Heart left ventricle (tissue), 16 donors: ENCODE measurements at regions not wholly inside any gene's neighbourhood (a gene's known extent, or its start where the extent isn't known, plus 50 kb on each side); places are given as distances from the start of the nearest gene placed in this dataset.
"Not testable (repeated sequence)": the region's sequence is repeated elsewhere in the genome, so short reads cannot be mapped to it uniquely, and the experiment has no call there.

Source experiments
- ATAC-seq, 4 donors: fragments of 200-7000 bp; cut with Tn5 transposase; one replicate each; pipeline ENCODE4 v1.9.1; 2020 to 2022; ENCODE audit warnings: moderate library complexity in 4 of 4, mild to moderate bottlenecking in 3 of 4, moderate number of reproducible peaks in 1 of 4
- DNase-seq, 5 donors: peaks; one replicate each; pipeline ENCODE4 v3.0.0-alpha.2; 2020
- H3K27ac ChIP-seq, 12 donors: fragments of 200-600 bp; sonication (generic) in 4 of 12; one replicate each; pipeline versions ENCODE4 v1.5.0 to v1.8.0; 2016 to 2022; ENCODE audit warnings: mild to moderate bottlenecking in 2 of 12
- H3K27me3 ChIP-seq, 9 donors: fragments of 200-600 bp; sonication (generic) in 2 of 9; one replicate each; pipeline versions ENCODE4 v1.5.1 to v1.8.0; 2016 to 2022; ENCODE audit warnings: mild to moderate bottlenecking in 3 of 9
- H3K36me3 ChIP-seq, 9 donors: fragments of 200-600 bp; sonication (generic) in 2 of 9; one replicate each; pipeline versions ENCODE4 v1.5.0 to v1.8.0; 2018 to 2022; ENCODE audit warnings: mild to moderate bottlenecking in 2 of 9
- H3K4me1 ChIP-seq, 12 donors: fragments of 200-600 bp; sonication (generic) in 4 of 12; one replicate each; pipeline versions ENCODE4 v1.5.0 to v1.8.0; 2016 to 2022; ENCODE audit warnings: mild to moderate bottlenecking in 3 of 12
- H3K4me3 ChIP-seq, 12 donors: fragments of 200-600 bp; sonication (generic) in 4 of 12; one replicate each; pipeline versions ENCODE4 v1.5.0 to v1.8.0; 2017 to 2022; ENCODE audit warnings: mild to moderate bottlenecking in 9 of 12, moderate library complexity in 4 of 12
- H3K9me3 ChIP-seq, 12 donors: fragments of 200-600 bp; sonication (generic) in 4 of 12; one replicate each; pipeline versions ENCODE4 v1.5.0 to v1.8.0; 2016 to 2022; ENCODE audit warnings: mild to moderate bottlenecking in 1 of 12
- CTCF ChIP-seq, 12 donors: fragments of 200-600 bp; sonication (generic) in 4 of 12; IDR thresholded peaks; one replicate each; pipeline versions ENCODE4 v1.5.0 to v1.8.0; 2018 to 2022; ENCODE audit warnings: antibody characterized with exemption in 12 of 12, mild to moderate bottlenecking in 5 of 12
- POLR2A ChIP-seq, 2 donors: fragments of 450-650 bp; IDR thresholded peaks; one replicate each; pipeline ENCODE4 v1.6.1; 2017; ENCODE audit warnings: antibody characterized with exemption in 2 of 2, mild to moderate bottlenecking in 2 of 2, moderate library complexity in 2 of 2
- WGBS, 4 donors: extraction: QIAGEN DNeasy Blood & Tissue Kit in 2 of 4; methylation state at CpG; one replicate each; pipeline versions ENCODE4 v1.1.5 to v1.1.7; 2013 to 2018; 5-methylcytosine and 5-hydroxymethylcytosine counted together
- intact Hi-C, 10 donors: fragments of 100-400 bp; cut with DNase I; formaldehyde crosslinking; loops; one replicate each; pipeline versions ENCODE4 v1.11.1 to v1.14.2; 2022
- donor health status: ischemic (EF 13 %, LVEDD 7.1; RV severe dilation, severe dysfunction).
- donor health status: healthy with polysubstance abuse.
- donor health status: DM: no; HTN: yes; CAD: no.
- donor health status: DM: no; HTN: no; CAD: no.
- donor health status: ischemic (EF 25% LVEDD 6.9; RV normal size, moderate dysfunction).
- donor health status: ischemic (EF 25% LVEDD 5.7; RV mildly dilated, moderate dysfunction).
- donor health status: healthy.
- donor health status: DM: yes; HTN: yes; CAD: no.
- donor health status: ischemic (EF 35%, LVEDD 5.7; RV mildly dilated, moderate dysfunction).
- donor health status: nonischemic (EF 11% LVEDD 7.7; RV severe dilation, severe dysfunction).
- donor health status: DM: yes; HTN: yes; CAD: no.
- donor health status: PGD.
- donor health status: ischemic (EF 29% LVEDD 5.4; RV normal size, mild dysfunction).
- donor health status: nonischemic (EF 23%, LVEDD 6.1; RV moderate dilation, normal function).

GRCh38 chr6:144689503-144690040 is 404.4 kb downstream of the UTRN start:
- Histone ChIP-seq H3K27me3 (no peaks in the 10 kb centered on the region), H3K36me3 (peaks cover 0 to 25% (median 0%) of the 10 kb centered on the region in 9 donors), H3K4me1 (peaks cover 0 to 18% (median 0%) of the 10 kb centered on the region in 12 donors), H3K27ac (no peak overlapping the region), H3K9me3 (peaks cover 0 to 49% (median 15%) of the 10 kb centered on the region in 12 donors), H3K4me3 (no peak overlapping the region)
- TF ChIP-seq POLR2A (IDR thresholded peaks at IDR 0.05), result no peak
- no peak for TF ChIP-seq CTCF (IDR thresholded peaks at IDR 0.05)
- 54 to 87% (median 70%) methylated on average over 1 to 3 of the region's 3 CpGs for WGBS, 4 donors
- intact Hi-C loops, result loop anchor here in 1 of 10 donors (10.0 kb wide), 1 partner anchor 85 kb away; no protein-coding TSS in a partner anchor
- DNase-seq (no peak), ATAC-seq (peak in 3 of 4 donors; percentile 34 to 80 (median 59))

- Histone ChIP-seq H3K9me3 (peaks cover 0 to 49% (median 15%) of the 10 kb centered on the region in 12 donors), H3K36me3 (peaks cover 0 to 25% (median 0%) of the 10 kb centered on the region in 9 donors), H3K4me3 (no peak overlapping the region), H3K4me1 (peaks cover 0 to 18% (median 0%) of the 10 kb centered on the region in 12 donors), H3K27ac (no peak overlapping the region), H3K27me3 (no peaks in the 10 kb centered on the region)
- ATAC-seq (no peak), DNase-seq (no peak)
- TF ChIP-seq CTCF (IDR thresholded peaks at IDR 0.05) (no peak), POLR2A (IDR thresholded peaks at IDR 0.05) (no peak)
- WGBS, 4 donors, result 88 to 96% (median 88%) methylated on average over 1 of the region's 1 CpG; no CpG with 5 or more reads in 1 of the 4 donors
- intact Hi-C loops, result loop anchor here in 1 of 10 donors (10.0 kb wide), 1 partner anchor 85 kb away; no protein-coding TSS in a partner anchor
These were observed 405.0 kb downstream of the UTRN start for GRCh38 chr6:144690133-144690532.

- WGBS, 4 donors, result 59 to 67% (median 62%) methylated on average over 4 of the region's 4 CpGs
These were observed 405.5 kb downstream of the UTRN start for GRCh38 chr6:144690666-144691065.

GRCh38 chr6:144692050-144692449 is 406.9 kb downstream of the UTRN start:
- H3K9me3 ChIP-seq, result peaks cover 0 to 36% (median 9%) of the 10 kb centered on the region in 12 donors
- H3K4me1 ChIP-seq, result peaks cover 0 to 18% (median 2%) of the 10 kb centered on the region in 12 donors
- intact Hi-C loops, result loop anchor here in 1 of 10 donors (10.0 kb wide), 1 partner anchor 87 kb away; no protein-coding TSS in a partner anchor
- not testable (repeated sequence) for H3K27me3 ChIP-seq, H3K4me3 ChIP-seq, H3K27ac ChIP-seq, DNase-seq, ATAC-seq
- H3K36me3 ChIP-seq, result peaks cover 0 to 15% (median 0%) of the 10 kb centered on the region in 9 donors
- 96 to 100% (median 98%) methylated on average over 1 of the region's 1 CpG for WGBS, 4 donors

More at GRCh38 chr6:144690666-144691065, 405.5 kb downstream of the UTRN start:
- Histone ChIP-seq H3K9me3 (peaks cover 0 to 49% (median 15%) of the 10 kb centered on the region in 12 donors), H3K36me3 (peaks cover 0 to 25% (median 0%) of the 10 kb centered on the region in 9 donors), H3K4me3 (no peak overlapping the region), H3K4me1 (peaks cover 0 to 18% (median 1%) of the 10 kb centered on the region in 12 donors), H3K27ac (no peak overlapping the region), H3K27me3 (no peaks in the 10 kb centered on the region)
- TF ChIP-seq POLR2A (IDR thresholded peaks at IDR 0.05), result no peak
- no peak for DNase-seq
- peak in 1 of 4 donors; percentile 44 for ATAC-seq
- intact Hi-C loops, result loop anchor here in 1 of 10 donors (10.0 kb wide), 1 partner anchor 86 kb away; no protein-coding TSS in a partner anchor

GRCh38 chr6:144695858-144696533 is 410.9 kb downstream of the UTRN start:
- ATAC-seq (no peak), DNase-seq (no peak)
- Histone ChIP-seq H3K4me3 (no peak overlapping the region), H3K36me3 (peaks cover 0 to 22% (median 12%) of the 10 kb centered on the region in 9 donors), H3K27me3 (no peaks in the 10 kb centered on the region), H3K9me3 (peaks cover 0 to 19% (median 0%) of the 10 kb centered on the region in 12 donors), H3K27ac (no peak overlapping the region), H3K4me1 (peaks cover 0 to 5% (median 0%) of the 10 kb centered on the region in 12 donors)
- TF ChIP-seq POLR2A (IDR thresholded peaks at IDR 0.05) (no peak), CTCF (IDR thresholded peaks at IDR 0.05) (no peak)
- WGBS, 4 donors, result 94 to 97% (median 95%) methylated on average over 3 of the region's 3 CpGs
- intact Hi-C loops, result loop anchor here in 1 of 10 donors (10.0 kb wide), 1 partner anchor 91 kb away; no protein-coding TSS in a partner anchor
